Forelimb muscle (tissue), 1 donor: ENCODE measurements at regions not wholly inside any gene's neighbourhood (a gene's known extent, or its start where the extent isn't known, plus 50 kb on each side); places are given as distances from the start of the nearest gene placed in this dataset.
"Not testable (repeated sequence)": the region's sequence is repeated elsewhere in the genome, so short reads cannot be mapped to it uniquely, and the experiment has no call there.

Experiments
- DNase-seq: peaks from one replicate; pipeline ENCODE4 v3.0.0-alpha.2; 2013; ENCODE audit warnings: low read depth

DNA sequence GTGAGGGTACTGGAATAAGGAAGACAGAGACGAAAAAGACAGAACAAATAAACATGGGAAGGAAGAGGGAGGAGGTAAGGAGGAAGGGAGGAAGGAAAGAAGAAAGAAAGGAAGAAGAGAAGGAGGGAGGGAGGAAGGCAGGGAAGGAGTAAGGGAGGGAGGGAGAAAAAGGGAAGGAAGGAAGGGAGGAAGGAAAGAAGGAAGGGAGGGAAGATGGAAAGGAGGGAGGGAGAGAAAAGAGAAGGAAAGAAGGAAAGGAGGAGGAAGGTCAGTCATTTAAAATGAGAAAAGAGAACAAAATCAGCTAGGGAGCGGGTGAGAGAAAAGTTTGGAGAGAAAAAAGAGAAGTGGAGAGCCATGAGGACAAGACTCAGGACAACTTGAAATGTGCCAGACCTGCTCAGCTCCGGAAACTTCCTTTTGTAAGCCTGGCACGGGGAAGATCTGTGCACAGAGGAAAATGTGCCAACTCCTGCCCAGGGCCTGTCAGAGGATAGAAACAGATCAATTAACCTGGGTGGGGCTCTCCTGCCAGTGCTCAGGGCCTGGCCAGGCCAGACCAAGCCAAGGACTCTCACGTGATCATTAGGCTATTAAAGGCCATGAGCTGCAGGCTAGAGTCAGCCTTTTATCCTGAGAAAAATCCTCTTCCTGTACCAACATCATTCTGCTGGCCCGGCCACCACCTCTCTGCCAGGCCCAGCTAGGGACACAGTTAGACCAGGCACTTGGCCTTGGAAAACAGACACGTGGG is 50.1 kb upstream of the BCL6 start:
- no peak for DNase-seq

DNA sequence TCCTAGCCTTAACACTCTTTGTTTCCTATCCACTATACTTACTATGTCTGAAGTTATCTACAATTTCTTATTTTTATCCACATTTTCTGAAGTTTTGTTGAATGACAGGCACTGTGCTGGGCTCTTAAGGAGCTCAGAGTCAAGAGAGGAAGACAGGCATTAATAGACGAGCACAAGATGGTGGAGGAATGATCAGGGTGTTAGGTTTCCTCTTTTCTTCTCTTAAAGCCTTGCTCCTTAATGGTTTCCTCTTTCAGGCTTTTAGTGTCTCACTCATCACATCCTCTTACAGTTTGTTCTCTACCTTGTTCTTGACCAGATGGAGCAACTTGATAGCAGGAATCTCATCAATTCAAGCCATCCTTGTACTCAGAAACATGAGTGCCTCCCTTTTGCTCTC is 52.9 kb upstream of the BCL6 start:
- DNase-seq: no peak

DNA sequence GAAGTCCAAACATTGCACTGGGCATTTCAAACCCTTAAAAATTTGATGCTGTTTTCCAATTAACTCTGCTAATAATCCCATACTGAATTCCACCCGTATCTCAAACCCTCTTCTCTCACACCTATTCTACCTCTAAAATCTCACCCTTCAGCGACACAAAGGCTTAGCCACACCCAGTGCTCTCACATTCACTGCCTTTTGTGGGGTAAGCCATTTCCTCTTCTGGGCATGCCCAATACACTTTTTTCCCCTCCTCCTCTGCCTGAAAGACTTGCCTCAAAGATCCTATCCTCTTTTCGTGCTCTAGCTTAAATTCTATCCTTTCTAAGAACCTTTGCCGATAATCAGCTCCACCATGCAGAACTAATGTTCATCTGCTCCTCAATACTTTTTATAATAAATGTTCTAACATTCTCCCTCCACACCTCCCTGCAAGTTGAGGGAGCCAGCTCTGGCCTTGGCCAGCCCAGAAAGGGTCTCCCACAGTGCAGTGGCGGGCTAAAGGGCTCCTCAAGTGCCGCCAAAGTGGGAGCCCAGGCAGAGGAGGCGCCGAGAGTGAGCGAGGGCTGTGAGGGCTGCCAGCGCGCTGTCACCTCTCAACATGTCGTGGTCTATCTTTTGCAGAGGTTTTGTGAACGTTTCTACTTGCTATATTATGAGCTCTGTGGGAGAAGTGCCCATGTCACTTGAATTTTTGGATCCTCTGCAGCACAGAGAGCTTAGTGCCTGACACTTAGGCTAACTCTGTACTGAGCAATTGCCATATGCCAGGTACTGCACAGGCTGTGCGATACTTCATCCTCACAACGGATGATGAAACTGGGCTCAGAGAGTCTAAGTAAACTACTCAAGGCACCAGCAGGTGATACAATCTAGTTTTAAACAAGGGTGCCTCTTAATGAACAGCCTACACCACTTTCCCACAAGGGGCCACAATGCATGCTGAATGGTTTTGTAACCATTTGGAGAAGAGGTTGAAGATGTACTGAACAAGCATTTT is 53.6 kb upstream of the BCL6 start:
- no peak for DNase-seq

DNA sequence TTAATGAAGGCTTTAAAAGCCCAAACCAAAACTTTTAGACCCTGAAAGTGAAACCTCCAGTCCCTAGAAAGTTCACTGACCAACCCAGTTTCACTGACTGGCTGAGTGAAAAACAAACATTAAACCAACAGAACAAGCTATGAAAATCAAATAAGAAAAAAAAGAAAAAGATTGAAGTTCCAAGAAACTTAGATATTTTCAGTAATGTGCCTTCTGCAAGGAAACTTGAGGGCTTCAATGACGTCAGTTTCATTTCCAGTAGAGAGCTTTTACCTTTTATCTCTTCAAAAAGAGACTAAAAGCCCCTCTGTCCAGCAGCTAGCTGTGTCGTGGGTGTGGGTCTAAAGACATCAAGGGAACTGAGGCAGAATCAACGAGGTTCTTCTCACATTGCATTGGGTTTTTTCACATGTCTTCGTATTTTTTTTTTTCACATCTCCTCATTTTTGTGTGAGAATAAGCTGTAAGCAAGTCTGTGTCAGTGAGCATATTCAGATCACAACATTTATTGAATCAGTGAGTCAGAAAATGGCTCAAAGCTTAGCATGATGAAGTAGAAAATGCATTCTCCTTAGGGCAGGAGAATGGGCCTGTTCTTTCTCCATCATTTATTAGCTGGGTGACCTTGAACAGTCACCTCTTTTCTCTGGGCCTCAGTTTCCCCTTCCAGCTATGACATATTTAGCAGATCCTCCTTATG is 54.8 kb upstream of the BCL6 start:
- DNase-seq: no peak

DNA sequence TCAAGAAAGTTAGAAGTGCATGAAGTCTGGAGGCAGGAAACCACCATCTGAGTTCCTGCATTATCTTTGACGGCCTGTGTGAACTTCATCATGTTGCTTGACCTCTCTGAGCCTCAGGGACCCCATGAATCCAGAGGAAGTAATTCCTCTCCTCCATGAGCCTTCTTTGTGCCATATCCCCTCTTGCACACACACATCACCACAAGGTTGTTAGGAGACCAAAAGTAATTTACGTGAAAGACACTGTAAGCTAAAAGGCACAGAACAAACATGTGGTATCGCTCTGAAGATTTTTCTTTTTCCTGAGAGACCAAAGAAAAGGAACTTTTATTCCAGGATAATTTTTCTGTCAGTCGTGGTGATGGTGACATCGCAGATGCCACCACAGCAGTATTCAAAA is 55.9 kb upstream of the BCL6 start:
- no peak for DNase-seq

DNA sequence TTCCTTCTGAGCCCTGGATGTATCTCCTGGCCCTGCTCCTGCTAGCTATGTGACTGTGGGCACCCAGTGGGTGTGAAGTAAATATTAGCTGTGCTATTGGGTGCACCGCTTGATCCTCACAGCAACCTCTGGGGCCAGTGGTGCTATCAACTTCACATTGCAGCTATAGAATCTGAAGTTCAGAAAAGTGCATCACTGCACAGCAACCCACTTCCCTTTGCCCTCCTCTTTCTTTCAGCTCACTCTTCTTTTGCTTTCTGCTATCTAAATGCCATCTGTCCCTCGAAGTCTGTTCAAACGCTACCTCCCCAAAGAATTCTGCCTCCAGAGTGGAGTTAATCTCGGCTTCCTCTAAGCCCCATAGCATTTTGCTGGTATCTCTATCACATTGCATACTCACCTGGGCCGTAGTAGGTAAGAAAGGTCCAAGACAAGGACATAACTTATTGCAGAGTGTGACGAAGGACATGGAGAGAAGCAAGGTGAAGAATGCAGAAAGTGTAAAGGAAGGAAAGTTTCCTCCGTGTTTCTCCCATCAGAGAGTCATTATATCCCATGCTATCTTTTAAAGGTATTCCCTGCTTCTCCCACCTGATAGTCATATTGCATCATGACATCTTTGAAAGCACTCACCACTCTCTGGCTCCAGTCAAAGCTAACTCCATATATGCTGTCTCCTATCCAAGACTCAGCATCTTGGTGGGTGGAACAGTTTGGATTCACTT is 57.1 kb upstream of the BCL6 start:
- DNase-seq: no peak

DNA sequence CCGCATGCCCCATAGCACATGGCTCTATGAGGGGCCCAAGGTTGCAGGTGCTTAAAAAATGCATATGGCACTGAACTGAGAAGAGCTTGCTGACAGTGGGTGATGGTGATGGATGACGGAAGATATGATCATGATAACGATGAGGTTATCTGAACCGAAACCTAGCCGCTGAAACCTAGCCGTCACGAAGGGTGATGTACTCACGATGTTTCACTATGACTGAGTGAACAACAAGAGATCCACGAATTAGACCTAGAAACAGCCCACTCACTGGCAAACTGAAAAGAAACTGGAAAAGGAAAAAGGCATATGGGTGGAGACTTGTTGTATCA is 57.6 kb upstream of the BCL6 start:
- no peak for DNase-seq

DNA sequence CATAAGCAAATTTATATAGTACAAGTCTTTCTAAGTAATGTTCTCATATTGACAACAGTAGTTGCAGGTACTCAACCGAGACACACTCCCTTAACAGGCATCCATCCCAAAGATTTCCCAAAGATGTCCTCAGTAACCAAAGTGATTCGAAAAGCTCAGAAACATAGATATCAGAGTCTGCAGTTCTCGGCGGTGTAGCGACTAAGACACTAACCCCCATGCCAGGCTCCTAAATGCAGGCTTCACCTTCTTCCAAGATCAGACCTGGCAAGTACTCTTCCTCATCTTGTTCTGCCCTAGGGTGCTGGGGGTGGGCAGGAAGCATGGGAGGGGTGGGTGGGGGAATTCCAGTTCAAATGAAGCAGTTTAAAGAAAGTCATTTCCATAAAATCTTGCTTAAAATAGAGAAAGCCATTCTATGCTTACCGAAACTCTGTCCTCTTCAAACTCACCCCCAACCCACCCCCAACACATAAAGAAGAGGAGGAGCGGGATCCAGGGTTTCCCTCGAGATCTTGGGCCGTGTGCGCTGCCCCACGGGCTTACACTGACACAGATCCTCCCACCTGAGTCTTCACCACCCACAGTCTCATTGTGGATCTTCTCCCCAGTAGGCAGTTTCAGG is 59.0 kb upstream of the BCL6 start:
- DNase-seq: no peak

DNA sequence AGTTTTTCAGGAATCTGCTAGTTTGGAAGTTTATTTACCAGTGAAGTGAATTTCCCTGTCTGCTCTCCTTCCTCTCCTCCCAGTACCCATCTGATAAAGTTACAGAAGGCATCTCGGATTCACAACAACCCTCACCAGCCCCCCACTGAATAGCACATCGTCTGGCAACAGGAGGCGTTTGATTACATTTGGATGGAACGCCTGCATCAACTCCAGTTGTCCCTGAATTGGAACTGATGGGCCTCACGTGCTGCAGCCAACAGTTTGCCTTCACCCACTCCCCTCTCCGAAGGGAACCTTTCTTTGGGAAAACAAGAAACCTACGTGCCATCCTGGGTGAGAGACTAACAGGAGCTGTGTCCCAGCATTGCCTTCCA is 59.5 kb upstream of the BCL6 start:
- DNase-seq: no peak

DNA sequence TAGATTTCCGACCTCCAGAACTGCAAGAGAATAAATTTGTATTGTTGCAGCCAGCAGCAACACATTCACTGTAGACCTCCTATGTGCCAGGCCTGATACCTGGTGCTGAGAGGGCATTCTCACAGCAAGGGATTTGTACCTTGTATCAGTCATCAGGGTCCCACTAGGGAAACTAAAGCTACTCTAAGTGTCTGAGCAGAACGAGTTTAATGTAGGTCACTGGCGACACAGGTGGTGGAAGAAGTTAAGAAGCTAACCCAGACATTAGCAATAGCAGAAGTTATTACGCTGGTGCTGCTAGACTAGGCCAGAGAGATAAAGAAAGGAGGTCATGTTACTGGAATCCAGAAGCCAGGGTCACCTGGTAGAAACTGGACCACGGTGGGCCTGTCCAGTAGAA is 60.5 kb upstream of the BCL6 start:
- no peak for DNase-seq

DNA sequence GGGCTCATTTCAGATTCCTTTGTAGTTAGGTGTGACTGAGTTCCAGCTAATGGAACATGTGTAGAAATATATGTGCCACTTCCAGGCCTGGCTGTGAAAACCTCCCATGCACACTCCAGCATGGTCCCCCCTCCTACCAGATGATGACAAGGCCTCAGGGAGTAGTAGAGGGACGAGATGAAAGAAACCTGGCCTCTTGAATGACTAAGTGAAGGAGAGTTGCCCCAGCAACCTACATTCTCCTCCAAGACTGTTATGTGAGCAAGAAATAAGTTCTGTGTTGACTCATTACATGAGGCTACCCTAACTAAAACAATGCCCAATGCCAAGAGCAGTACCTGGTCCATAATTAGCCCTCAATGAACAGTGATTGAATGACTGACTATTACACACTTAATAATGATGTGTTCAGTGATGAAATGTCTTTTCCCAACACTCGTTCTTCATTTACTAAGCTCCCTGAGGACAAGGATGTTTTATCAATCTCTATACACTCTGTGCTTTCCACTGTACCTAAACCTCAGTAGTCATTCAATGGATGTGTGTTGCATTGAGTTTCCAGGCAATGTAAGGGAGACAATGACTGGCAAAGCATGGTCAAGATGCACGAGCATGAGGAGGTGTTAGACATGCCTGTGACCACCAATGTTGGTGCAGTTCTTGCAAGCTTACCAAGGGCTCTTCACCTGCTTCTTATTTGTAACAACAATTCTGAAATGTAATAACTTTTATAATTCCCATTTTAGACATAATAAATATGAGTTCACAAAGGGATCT is 62.0 kb upstream of the BCL6 start:
- DNase-seq: no peak

DNA sequence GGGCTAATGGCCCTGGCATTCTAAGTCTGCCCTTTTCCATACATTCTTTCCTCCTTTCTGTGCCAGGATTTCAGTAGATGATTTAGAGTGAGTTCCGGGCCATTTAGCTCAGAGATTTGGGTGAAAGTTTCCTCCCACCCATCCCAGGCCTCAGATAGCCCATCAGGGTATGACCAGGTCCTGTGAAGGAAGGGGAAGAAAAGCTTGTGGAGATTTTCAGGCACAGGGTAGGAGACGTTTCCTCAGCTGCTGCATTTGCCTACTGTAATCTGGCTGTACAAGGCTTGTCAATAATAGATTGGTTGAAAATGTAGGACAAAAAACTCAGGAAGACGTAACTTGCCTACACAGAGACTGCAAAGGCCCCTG is 63.2 kb upstream of the BCL6 start:
- DNase-seq: no peak

DNA sequence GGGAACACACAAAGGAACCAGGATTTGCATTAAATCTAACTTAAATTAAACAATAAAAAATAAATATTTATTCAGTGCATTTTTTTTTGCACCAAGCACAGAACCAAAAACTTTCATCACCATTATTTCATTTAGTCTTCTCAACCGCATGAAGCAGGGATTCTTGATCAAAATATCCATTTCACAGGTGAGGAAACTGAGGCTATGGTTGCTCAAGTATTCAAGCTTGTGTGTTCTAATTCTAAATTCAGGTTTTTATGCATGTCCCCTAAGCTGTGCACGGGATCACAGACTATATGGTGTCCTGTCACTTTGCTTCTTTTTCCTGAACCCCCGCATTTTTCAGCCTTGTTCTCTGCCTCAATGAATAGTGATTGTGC is 64.3 kb upstream of the BCL6 start:
- DNase-seq: no peak

DNA sequence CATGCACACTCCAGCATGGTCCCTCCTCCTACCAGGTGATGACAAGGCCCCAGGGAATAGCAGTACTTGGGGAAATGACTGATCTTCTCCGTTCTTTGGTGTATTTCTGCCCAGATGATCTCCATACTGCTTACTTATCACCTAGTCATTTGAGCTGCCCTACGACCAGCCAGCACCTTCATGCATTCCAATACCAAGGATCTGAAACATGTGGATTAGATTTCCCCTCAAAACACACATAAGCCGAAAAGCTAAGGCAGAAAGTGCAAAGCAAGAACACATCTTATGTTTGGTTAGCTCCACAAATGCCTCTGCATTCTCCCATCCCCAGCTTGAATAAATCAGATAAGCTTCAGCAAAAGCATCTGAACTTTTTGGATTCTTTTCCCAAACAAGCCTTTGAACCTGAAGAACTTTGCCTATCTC is 64.8 kb upstream of the BCL6 start:
- no peak for DNase-seq

DNA sequence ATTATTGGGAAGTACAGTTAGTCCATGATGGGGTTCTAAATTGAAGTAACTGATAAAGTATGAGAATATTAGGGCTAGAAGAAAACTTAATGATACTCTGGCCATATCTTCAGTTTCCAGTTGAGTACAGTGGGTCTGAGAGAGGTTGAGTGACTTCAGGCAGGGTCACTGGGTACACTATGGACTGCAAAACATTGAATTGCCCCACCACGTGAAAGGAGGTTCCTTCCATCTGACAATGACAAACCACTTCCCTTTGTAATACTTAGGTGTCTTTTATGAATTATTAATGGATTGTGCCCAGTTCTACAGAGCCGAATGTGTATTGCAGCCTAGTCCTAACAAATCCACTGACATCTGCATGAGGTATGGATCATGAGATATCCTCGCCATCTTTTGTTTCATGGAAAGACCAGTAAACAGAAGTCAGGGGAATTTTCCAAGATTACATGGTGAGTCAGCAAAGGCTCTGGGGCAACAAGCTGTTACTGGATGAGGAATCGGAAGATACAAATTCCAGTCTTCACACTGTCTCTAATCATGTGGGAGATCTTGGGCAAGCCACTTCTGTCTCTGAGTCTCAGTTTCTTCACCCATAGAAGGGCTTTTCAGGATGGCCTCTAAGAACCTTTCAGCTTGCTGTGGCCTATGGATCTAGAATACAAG is 66.5 kb upstream of the BCL6 start:
- DNase-seq: no peak

DNA sequence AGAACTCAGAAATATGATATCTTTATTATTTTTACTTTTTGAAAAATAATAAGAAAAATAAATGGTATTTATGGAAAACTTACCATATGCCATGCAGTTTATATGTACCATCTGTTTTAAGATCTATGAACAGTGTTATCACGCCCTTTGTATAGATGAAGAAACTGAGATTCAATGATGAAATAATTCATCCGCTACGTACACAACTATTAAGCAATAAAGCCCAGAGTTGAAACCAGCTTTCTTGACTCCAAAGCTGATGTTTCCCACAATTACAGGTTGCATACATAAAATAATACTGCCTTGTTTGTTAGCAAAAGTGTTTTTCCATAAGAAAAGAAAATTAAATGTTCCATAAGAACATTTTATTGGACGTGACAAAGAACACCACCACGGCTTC is 67.2 kb upstream of the BCL6 start:
- DNase-seq: no peak

DNA sequence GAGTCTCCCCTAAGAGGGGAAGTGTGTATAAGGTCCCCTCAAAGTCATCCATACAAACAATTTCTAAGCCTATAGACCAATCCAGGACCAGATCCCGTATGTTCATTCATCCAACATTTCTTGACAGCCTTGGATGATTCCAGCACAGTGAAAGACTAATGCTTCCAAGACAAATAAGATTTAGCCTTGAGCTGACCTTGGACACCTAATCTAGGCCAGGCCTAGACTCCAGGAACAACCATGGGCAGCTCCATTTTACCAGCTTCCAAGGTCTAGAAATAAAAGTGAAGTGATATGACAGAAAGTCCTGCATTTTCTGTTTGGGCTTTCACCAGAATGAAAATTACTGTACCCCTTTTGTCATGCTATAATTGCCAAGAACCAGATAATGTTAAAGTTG is 67.9 kb upstream of the BCL6 start:
- no peak for DNase-seq

DNA sequence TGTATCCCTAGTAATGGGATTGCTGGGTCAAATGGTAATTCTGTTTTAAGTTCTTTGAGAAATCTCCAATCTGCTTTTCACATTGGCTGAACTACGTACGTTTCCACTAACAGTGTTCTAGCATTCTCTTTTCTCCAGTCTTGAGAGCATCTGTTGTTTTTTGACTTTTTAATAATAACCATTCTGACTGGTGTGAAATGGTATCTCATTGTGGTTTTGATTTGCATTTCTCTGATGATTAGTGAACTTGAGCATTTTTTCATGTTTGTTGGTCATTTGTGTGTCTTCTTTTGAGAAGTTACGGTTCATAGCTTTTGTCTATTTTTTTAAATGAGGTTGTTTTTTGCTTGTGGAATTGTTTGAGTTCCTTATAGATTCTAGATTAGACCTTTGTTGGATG is 72.5 kb upstream of the BCL6 start:
- DNase-seq: not testable (repeated sequence)

DNA sequence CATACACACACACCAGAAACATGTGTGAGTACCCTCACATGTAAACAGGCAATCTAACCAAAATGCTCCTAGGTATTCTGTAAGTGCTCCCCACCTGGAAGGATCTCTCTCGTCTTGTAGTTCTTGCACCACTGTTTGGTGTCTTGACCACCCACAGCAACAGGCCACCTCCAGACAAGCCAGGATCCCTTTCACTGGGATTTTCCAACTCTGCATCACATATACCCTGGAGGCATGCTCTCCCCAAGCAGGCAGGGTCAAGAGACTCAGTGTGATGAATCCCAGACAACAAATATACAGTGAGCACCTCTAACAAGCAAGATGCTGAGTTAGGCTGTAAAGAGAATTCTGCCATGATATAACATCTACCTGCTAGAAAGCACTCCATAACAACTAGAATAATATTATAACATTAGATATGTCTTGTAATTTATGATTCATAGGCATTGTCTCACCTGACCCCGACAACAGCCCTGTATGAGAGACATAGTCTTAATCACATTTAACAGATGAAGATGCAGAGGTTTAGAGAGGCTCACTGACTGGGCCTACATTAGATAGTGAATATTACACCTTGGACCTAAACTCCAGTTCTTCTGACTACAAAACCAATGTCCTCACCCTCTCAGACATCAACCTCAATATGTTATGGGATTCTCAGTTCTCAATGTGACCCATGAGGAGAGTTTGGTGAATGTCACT is 76.5 kb upstream of the BCL6 start:
- DNase-seq: no peak

DNA sequence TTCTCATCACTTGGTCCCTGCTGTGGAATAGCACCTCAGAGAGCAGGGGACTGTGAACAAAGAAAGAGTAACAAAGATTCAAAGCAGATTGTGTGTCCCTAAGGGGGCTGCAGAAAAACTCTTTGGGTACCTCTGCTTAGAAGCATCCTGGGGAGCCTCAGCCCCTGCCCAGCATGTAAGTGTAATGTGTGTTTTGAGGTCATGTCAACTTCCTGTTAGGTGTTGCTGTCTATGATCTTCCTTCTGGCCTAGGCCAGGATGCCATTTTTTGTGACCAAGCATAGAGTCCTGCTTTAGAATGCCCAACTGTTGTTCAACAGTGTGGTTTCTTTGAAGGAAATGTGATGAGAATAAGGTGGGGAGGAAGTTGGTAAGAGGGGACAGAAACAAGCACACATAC is 77.1 kb upstream of the BCL6 start:
- DNase-seq: no peak
